ENCODE measurements at regions not wholly inside any gene's neighbourhood (a gene's known extent, or its start where the extent isn't known, plus 50 kb on each side); places are given as distances from the start of the nearest gene placed in this dataset.

GRCh38 chr19:33948651-33949335 is 152.1 kb downstream of the KCTD15 start:
- DNase-seq = no peak

- no peak for DNase-seq
Measured at GRCh38 chr19:33950091-33950750, 153.6 kb downstream of the KCTD15 start.

- DNase-seq = no peak
Measured at GRCh38 chr19:33953023-33953422, 156.4 kb downstream of the KCTD15 start.

- DNase-seq = no peak
Measured at GRCh38 chr19:33953592-33953991, 156.9 kb downstream of the KCTD15 start.

- DNase-seq = no peak
Measured at GRCh38 chr19:33954686-33955085, 158.0 kb downstream of the KCTD15 start.

- DNase-seq = no peak
Measured at GRCh38 chr19:33956941-33957340, 160.3 kb downstream of the KCTD15 start.

- DNase-seq = no peak
Measured at GRCh38 chr19:33957804-33958203, 161.1 kb downstream of the KCTD15 start.

GRCh38 chr19:33960566-33960965 is 163.9 kb downstream of the KCTD15 start:
- no peak for DNase-seq

GRCh38 chr19:33962161-33962560 is 165.5 kb downstream of the KCTD15 start:
- no peak for DNase-seq

- DNase-seq = no peak
Measured at GRCh38 chr19:33963514-33963913, 166.8 kb downstream of the KCTD15 start.

GRCh38 chr19:33971073-33971472 is 174.4 kb downstream of the KCTD15 start:
- DNase-seq = no peak

- DNase-seq = no peak
Measured at GRCh38 chr19:33977756-33978685, 181.4 kb downstream of the KCTD15 start.

- no peak for DNase-seq
Measured at GRCh38 chr19:33982706-33983105, 186.0 kb downstream of the KCTD15 start.

- DNase-seq = no peak
Measured at GRCh38 chr19:33988601-33989000, 183.7 kb upstream of the LSM14A start.

- DNase-seq = no peak
Measured at GRCh38 chr19:33997690-33998089, 174.6 kb upstream of the LSM14A start.

- DNase-seq = no peak
Measured at GRCh38 chr19:33998302-33998701, 174.0 kb upstream of the LSM14A start.

GRCh38 chr19:33998739-33999345 is 173.5 kb upstream of the LSM14A start:
- DNase-seq = no peak

GRCh38 chr19:34017024-34017423 is 155.3 kb upstream of the LSM14A start:
- no peak for DNase-seq

- no peak for DNase-seq
Measured at GRCh38 chr19:34017601-34018000, 154.7 kb upstream of the LSM14A start.

- DNase-seq = no peak
Measured at GRCh38 chr19:34018546-34018945, 153.8 kb upstream of the LSM14A start.

- no peak for DNase-seq
Measured at GRCh38 chr19:34023381-34023780, 148.9 kb upstream of the LSM14A start.

- DNase-seq = no peak
Measured at GRCh38 chr19:34033880-34034279, 138.4 kb upstream of the LSM14A start.

- DNase-seq = no peak
Measured at GRCh38 chr19:34034318-34034846, 137.9 kb upstream of the LSM14A start.

All from hindlimb muscle (tissue), 1 donor.